ENCODE measurements at regions not wholly inside any gene's neighbourhood (a gene's known extent, or its start where the extent isn't known, plus 50 kb on each side); places are given as distances from the start of the nearest gene placed in this dataset.
"Not testable (repeated sequence)": the region's sequence is repeated elsewhere in the genome, so short reads cannot be mapped to it uniquely, and the experiment has no call there.

DNA sequence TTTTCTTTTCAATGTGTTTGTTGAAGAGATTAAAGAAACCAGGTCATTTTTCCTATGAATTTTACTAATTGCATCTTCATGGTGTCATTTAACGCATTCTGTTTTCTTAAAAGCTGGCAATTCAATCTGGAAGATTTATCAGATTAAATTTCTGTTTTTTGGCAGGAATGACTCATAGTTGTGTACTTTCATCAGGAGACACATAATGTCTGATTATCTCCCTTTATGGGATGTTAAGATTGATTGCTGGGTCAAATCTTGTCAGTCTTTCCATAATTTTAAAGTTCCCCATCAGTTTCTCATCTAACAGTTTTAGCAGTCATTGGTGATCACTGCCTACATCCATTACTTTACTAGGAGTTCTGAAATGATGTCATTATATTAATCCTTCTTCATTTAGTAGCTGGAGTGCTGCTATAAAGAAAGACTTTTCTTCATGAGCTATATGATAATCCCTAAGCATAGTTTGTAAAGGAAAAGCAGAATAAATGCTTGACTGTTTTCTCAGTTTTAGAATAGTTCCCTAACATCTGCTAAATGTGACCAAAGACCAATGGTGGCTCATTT, 72.8 kb upstream of the MAP10 start:
- no peak for DNase-seq (ENCODE audit: low spot score)
- Histone ChIP-seq H3K36me3 (no peaks in the 10 kb centered on the region), H3K9me3 (no peaks in the 10 kb centered on the region), H3K4me3 (no peak overlapping the region), H3K27ac (no peak overlapping the region), H3K4me1 (no peaks in the 10 kb centered on the region), H3K27me3 (no peaks in the 10 kb centered on the region)
- TF ChIP-seq, protein P1, sequence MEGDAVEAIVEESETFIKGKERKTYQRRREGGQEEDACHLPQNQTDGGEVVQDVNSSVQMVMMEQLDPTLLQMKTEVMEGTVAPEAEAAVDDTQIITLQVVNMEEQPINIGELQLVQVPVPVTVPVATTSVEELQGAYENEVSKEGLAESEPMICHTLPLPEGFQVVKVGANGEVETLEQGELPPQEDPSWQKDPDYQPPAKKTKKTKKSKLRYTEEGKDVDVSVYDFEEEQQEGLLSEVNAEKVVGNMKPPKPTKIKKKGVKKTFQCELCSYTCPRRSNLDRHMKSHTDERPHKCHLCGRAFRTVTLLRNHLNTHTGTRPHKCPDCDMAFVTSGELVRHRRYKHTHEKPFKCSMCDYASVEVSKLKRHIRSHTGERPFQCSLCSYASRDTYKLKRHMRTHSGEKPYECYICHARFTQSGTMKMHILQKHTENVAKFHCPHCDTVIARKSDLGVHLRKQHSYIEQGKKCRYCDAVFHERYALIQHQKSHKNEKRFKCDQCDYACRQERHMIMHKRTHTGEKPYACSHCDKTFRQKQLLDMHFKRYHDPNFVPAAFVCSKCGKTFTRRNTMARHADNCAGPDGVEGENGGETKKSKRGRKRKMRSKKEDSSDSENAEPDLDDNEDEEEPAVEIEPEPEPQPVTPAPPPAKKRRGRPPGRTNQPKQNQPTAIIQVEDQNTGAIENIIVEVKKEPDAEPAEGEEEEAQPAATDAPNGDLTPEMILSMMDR (IDR thresholded peaks at IDR 0.05): no peak

DNA sequence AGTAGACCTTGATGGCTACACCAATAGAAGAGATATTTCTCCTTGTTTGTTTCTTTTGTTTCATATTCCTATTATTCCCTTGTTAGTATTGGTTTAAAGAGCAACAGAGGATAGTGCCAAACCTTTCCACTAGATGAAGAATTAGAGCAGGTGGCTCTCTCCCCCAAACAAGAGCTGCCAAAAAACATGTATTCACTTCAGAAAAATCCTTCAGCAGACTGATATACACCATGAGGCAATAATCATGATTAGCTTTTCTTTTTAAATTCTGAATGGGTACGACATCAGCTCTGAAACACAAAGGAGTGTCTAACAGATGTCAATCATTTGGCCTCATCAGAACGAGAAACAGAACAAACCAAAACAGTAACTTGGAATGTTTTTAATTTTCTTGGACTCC, 67.3 kb upstream of the MAP10 start:
- Histone ChIP-seq H3K27me3 (no peaks in the 10 kb centered on the region), H3K4me3 (no peak overlapping the region), H3K36me3 (no peaks in the 10 kb centered on the region), H3K27ac (no peak overlapping the region), H3K9me3 (no peaks in the 10 kb centered on the region), H3K4me1 (no peaks in the 10 kb centered on the region)
- no peak for DNase-seq (ENCODE audit: low spot score)
- TF ChIP-seq, protein P1 (IDR thresholded peaks at IDR 0.05): no peak

DNA sequence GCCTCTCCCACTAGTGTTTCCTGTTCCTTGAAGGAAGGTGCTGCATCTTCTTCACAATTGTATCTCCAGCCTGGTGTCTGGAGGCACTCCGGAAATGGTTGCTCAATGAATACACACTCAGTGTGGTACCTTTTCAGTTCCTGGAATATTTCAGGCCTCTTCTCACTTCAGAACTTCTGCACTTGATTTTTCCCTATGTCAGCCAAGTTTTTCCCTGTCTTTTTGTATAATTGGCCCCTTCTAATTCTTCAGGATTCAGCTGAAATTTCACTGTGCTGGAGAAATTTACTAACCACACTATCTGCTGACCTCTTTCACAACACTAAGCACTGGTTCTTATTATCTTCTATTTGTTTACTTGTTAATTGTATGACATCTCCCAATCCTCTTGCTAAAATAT, 61.2 kb upstream of the MAP10 start:
- H3K4me1 ChIP-seq: no peaks in the 10 kb centered on the region
- no peaks in the 10 kb centered on the region for H3K36me3 ChIP-seq
- peaks cover 4 to 10% of the 10 kb centered on the region in 2 donors for H3K9me3 ChIP-seq
- H3K27ac ChIP-seq: no peak overlapping the region
- TF ChIP-seq, protein P1 (IDR thresholded peaks at IDR 0.05): no peak
- DNase-seq (ENCODE audit: low spot score): no peak
- no peak overlapping the region for H3K4me3 ChIP-seq
- no peaks in the 10 kb centered on the region for H3K27me3 ChIP-seq

DNA sequence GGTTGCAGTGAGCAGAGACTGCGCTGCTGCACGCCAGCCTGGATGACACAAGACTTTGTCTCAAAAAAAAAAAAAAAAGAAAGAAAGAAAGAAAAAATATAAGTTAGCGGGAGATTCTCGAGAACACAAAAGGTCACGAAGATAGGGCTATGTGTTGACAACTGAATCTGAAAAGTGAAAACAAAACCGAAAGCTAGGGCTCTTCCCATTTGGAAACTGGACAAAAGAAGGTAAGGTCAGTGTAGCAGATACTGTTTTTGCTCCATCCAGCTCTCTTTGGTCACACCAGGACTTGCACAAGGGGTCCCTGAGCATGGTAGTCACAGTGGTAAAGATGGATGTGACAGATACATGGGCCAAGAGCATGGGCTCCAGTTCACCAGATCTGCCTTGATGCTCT, 60.4 kb upstream of the MAP10 start:
- Histone ChIP-seq H3K9me3 (peaks cover 7 to 19% of the 10 kb centered on the region in 2 donors), H3K27me3 (no peaks in the 10 kb centered on the region), H3K4me3 (no peak overlapping the region), H3K27ac (no peak overlapping the region), H3K4me1 (no peaks in the 10 kb centered on the region), H3K36me3 (no peaks in the 10 kb centered on the region)
- TF ChIP-seq, protein P1 (IDR thresholded peaks at IDR 0.05): no peak
- no peak for DNase-seq (ENCODE audit: low spot score)

DNA sequence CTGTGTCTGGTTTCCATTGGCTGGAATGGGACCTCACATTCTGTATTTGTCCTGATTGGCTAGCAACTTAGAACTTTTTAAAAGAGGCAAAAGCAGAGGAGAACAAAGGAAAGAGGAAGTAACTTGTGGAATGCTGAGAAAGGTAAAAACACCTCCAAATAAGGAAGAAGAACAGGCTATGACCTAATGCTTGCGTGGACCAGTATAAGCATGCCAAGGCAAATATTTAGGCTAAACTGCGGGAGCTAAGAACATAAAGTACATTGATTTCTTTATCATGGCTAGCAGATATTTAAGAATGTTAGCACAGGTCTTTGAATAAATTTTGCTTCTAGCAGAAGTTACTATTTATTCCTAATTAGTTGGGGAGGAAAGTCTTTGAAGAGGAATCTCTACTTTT, 59.5 kb upstream of the MAP10 start:
- not testable (repeated sequence) for H3K27ac ChIP-seq; DNase-seq (ENCODE audit: low spot score); H3K36me3 ChIP-seq; H3K4me1 ChIP-seq; H3K4me3 ChIP-seq; H3K27me3 ChIP-seq
- peaks cover 7 to 20% of the 10 kb centered on the region in 2 donors for H3K9me3 ChIP-seq

DNA sequence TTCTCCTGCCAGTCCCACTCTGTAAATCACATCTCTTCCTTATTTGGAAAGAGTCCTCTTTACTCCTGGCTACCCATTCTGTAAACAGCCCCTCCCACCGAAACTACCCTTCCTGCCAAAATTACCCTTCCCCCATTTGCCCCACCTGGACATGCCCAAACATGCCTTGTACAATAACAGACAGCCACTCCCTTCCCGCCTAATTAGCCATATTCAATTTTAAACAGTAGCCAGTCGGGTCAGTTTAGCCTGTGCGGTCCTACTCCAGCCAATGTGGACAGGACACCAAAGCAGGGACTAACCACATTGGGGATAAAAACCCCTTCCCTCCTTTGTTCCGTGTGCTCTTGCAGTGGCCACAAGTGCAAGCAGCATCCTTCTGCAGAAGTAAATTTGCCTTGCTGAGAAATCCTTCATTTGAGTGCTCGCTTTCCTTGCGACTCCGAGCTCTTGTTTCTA, 56.3 kb upstream of the MAP10 start:
- Histone ChIP-seq H3K27me3 (no peaks in the 10 kb centered on the region), H3K36me3 (no peaks in the 10 kb centered on the region), H3K27ac (no peak overlapping the region), H3K9me3 (peaks cover 7 to 20% of the 10 kb centered on the region in 2 donors), H3K4me1 (no peaks in the 10 kb centered on the region), H3K4me3 (no peak overlapping the region)
- TF ChIP-seq, protein P1 (IDR thresholded peaks at IDR 0.05): no peak
- DNase-seq (ENCODE audit: low spot score): no peak

All from right atrium auricular region (tissue), 2 donors.